HG02588 (cell line): ENCODE measurements at regions not wholly inside any gene's neighbourhood (a gene's known extent, or its start where the extent isn't known, plus 50 kb on each side); places are given as distances from the start of the nearest gene placed in this dataset.
"Not testable (repeated sequence)": the region's sequence is repeated elsewhere in the genome, so short reads cannot be mapped to it uniquely, and the experiment has no call there.

Experiments
- ATAC-seq: cut with Tn5 transposase; IDR thresholded peaks from one replicate; pipeline ENCODE4 v1.9.1; 2021; ENCODE audit warnings: mild to moderate bottlenecking, moderate library complexity; ENCODE audit not compliant: unreplicated experiment

GRCh38 chr12:73902260-73902659 is 635.4 kb upstream of the ATXN7L3B start:
- ATAC-seq = no peak

GRCh38 chr12:73906757-73907156 is 630.9 kb upstream of the ATXN7L3B start:
- ATAC-seq = no peak

- no peak for ATAC-seq
Observed at GRCh38 chr12:73935817-73936216, 601.8 kb upstream of the ATXN7L3B start.

- no peak for ATAC-seq
Observed at GRCh38 chr12:73947326-73948026, 590.2 kb upstream of the ATXN7L3B start.

GRCh38 chr12:73950507-73950906 is 587.1 kb upstream of the ATXN7L3B start:
- no peak for ATAC-seq

GRCh38 chr12:73951956-73952703 is 585.5 kb upstream of the ATXN7L3B start:
- ATAC-seq = no peak

GRCh38 chr12:73964641-73965040 is 573.0 kb upstream of the ATXN7L3B start:
- ATAC-seq = no peak

- ATAC-seq = no peak
Observed at GRCh38 chr12:73973486-73973885, 564.1 kb upstream of the ATXN7L3B start.

GRCh38 chr12:73984552-73984951 is 553.1 kb upstream of the ATXN7L3B start:
- ATAC-seq = no peak

GRCh38 chr12:73991138-73991537 is 546.5 kb upstream of the ATXN7L3B start:
- no peak for ATAC-seq

- no peak for ATAC-seq
Observed at GRCh38 chr12:73998894-73999293, 538.7 kb upstream of the ATXN7L3B start.

GRCh38 chr12:74015118-74015517 is 522.5 kb upstream of the ATXN7L3B start:
- ATAC-seq = no peak

- not testable (repeated sequence) for ATAC-seq
Observed at GRCh38 chr12:74016324-74016723, 521.3 kb upstream of the ATXN7L3B start.

- no peak for ATAC-seq
Observed at GRCh38 chr12:74018849-74019248, 518.8 kb upstream of the ATXN7L3B start.

- peak; percentile 98 for ATAC-seq
Observed at GRCh38 chr12:74021937-74022336, 515.7 kb upstream of the ATXN7L3B start.

- no peak for ATAC-seq
Observed at GRCh38 chr12:74031045-74031444, 506.6 kb upstream of the ATXN7L3B start.

GRCh38 chr12:74033531-74033930 is 504.1 kb upstream of the ATXN7L3B start:
- ATAC-seq = no peak

- ATAC-seq = not testable (repeated sequence)
Observed at GRCh38 chr12:74039138-74039537, 498.5 kb upstream of the ATXN7L3B start.

GRCh38 chr12:74043343-74043742 is 494.3 kb upstream of the ATXN7L3B start:
- ATAC-seq = no peak

GRCh38 chr12:74049348-74049747 is 488.3 kb upstream of the ATXN7L3B start:
- no peak for ATAC-seq

- ATAC-seq = no peak
Observed at GRCh38 chr12:74051848-74052247, 485.8 kb upstream of the ATXN7L3B start.

GRCh38 chr12:74066476-74066875 is 471.2 kb upstream of the ATXN7L3B start:
- ATAC-seq = no peak
